HEK293 (cell line): ENCODE measurements at regions not wholly inside any gene's neighbourhood (a gene's known extent, or its start where the extent isn't known, plus 50 kb on each side); places are given as distances from the start of the nearest gene placed in this dataset.

Experiments
- CTCF ChIA-PET: fragments of 350-600 bp; formaldehyde crosslinking; extraction: SDS; loops from one replicate; lab custom pipeline; 2021; ENCODE audit warnings: antibody characterized with exemption; lab: Yijun Ruan, JAX
- POLR2A ChIA-PET: fragments of 300-600 bp; formaldehyde crosslinking; extraction: SDS; loops from one replicate; lab custom pipeline; 2020; ENCODE audit warnings: antibody characterized with exemption, inconsistent platforms; lab: Yijun Ruan, JAX
- H3K27ac ChIP-seq: fragments of 200-500 bp; sonication (Bioruptor generic); 2 replicates; pipeline ENCODE4 v1.5.1; 2014; ENCODE audit warnings: low read depth, low read length, control low read depth, inconsistent platforms; ENCODE audit errors: extremely low read depth
- H3K36me3 ChIP-seq, 2 experiments: fragments of 200-500 bp in 1 of 2; sonication (Bioruptor generic) in 1 of 2; 1 replicate in 1 of 2; 2 replicates in 1 of 2; pipeline ENCODE4 v1.5.1; 2014 to 2017; ENCODE audit warnings: inconsistent platforms in 2 of 2, low read length in 2 of 2; ENCODE audit not compliant: control insufficient read depth in 2 of 2, insufficient read depth in 1 of 2
- H3K4me1 ChIP-seq: fragments of 200-500 bp; sonication (Bioruptor generic); 2 replicates; pipeline ENCODE4 v1.5.1; 2014; ENCODE audit warnings: mild to moderate bottlenecking, low read length, inconsistent platforms; ENCODE audit not compliant: control insufficient read depth, insufficient read depth
- H3K4me3 ChIP-seq: 2 replicates; pipeline ENCODE4 v1.5.1; 2011; ENCODE audit warnings: low read depth, mild to moderate bottlenecking, control low read depth, low read length, moderate library complexity
- H3K9me3 ChIP-seq: fragments of 200-500 bp; sonication (Bioruptor generic); 2 replicates; pipeline ENCODE4 v1.5.1; 2014; ENCODE audit warnings: low read depth, low read length, inconsistent platforms; ENCODE audit not compliant: control insufficient read depth, insufficient read depth
- BCL6B ChIP-seq: fragments of 450-650 bp; formaldehyde crosslinking; IDR thresholded peaks from 2 replicates; pipeline ENCODE4 v1.5.1; 2017; ENCODE audit warnings: missing biosample characterization, missing genetic modification characterization
- OSR2 ChIP-seq: fragments of 450-650 bp; formaldehyde crosslinking; IDR thresholded peaks from 2 replicates; pipeline ENCODE4 v1.5.1; 2016; ENCODE audit warnings: missing biosample characterization, missing genetic modification characterization
- OVOL3 ChIP-seq: fragments of 450-650 bp; formaldehyde crosslinking; IDR thresholded peaks from 2 replicates; pipeline ENCODE4 v1.5.1; 2016; ENCODE audit warnings: missing biosample characterization, missing genetic modification characterization
- PBX3 ChIP-seq: sonication (generic); formaldehyde crosslinking; IDR thresholded peaks from 2 replicates; pipeline ENCODE4 v1.8.1; 2022; ENCODE audit warnings: mild to moderate bottlenecking, moderate library complexity, missing genetic modification reagents
- PRDM4 ChIP-seq: fragments of 450-650 bp; formaldehyde crosslinking; IDR thresholded peaks from 2 replicates; pipeline ENCODE4 v1.5.1; 2017; ENCODE audit warnings: missing biosample characterization, missing genetic modification characterization
- ZBTB26 ChIP-seq: fragments of 450-650 bp; formaldehyde crosslinking; optimal IDR thresholded peaks from 2 replicates; pipeline ENCODE3; 2016; ENCODE audit warnings: missing biosample characterization, mild to moderate bottlenecking, missing genetic modification characterization
- ZBTB6 ChIP-seq: fragments of 450-650 bp; formaldehyde crosslinking; IDR thresholded peaks from 2 replicates; pipeline ENCODE4 v1.5.1; 2017; ENCODE audit warnings: missing biosample characterization, missing genetic modification characterization
- ZEB2 ChIP-seq: fragments of 450-650 bp; formaldehyde crosslinking; IDR thresholded peaks from 2 replicates; pipeline ENCODE4 v1.5.1; 2016; ENCODE audit warnings: missing biosample characterization, missing genetic modification characterization
- ZNF19 ChIP-seq: fragments of 450-650 bp; formaldehyde crosslinking; IDR thresholded peaks from 2 replicates; pipeline ENCODE4; 2016; ENCODE audit warnings: missing biosample characterization, missing genetic modification characterization, low read depth
- ZNF2 ChIP-seq: fragments of 450-650 bp; formaldehyde crosslinking; IDR thresholded peaks from 2 replicates; pipeline ENCODE4 v1.5.1; 2016; ENCODE audit warnings: missing biosample characterization, missing genetic modification characterization
- ZNF223 ChIP-seq: fragments of 450-650 bp; formaldehyde crosslinking; IDR thresholded peaks from 2 replicates; pipeline ENCODE4 v1.5.1; 2016; ENCODE audit warnings: missing biosample characterization, missing genetic modification characterization
- ZNF341 ChIP-seq: fragments of 450-650 bp; formaldehyde crosslinking; IDR thresholded peaks from 2 replicates; pipeline ENCODE4; 2016; ENCODE audit warnings: low read depth, missing biosample characterization, missing genetic modification characterization
- ZNF350 ChIP-seq: fragments of 450-650 bp; formaldehyde crosslinking; IDR thresholded peaks from 2 replicates; pipeline ENCODE4 v1.5.0; 2017; ENCODE audit warnings: missing biosample characterization, mild to moderate bottlenecking, missing genetic modification characterization
- ZNF426 ChIP-seq: fragments of 450-650 bp; formaldehyde crosslinking; IDR thresholded peaks from 2 replicates; pipeline ENCODE4 v1.5.1; 2017; ENCODE audit warnings: missing biosample characterization, missing genetic modification characterization, mild to moderate bottlenecking, inconsistent platforms, moderate library complexity
- ZNF513 ChIP-seq: fragments of 450-650 bp; IDR thresholded peaks from 2 replicates; pipeline ENCODE4 v1.5.1; 2018; ENCODE audit warnings: missing biosample characterization, missing genetic modification characterization
- ZNF549 ChIP-seq: fragments of 450-650 bp; IDR thresholded peaks from 2 replicates; pipeline ENCODE4 v1.5.1; 2018; ENCODE audit warnings: missing biosample characterization, missing genetic modification characterization, mild to moderate bottlenecking, inconsistent platforms, moderate library complexity
- ZNF560 ChIP-seq: fragments of 450-650 bp; formaldehyde crosslinking; IDR thresholded peaks from 2 replicates; pipeline ENCODE4 v1.5.1; 2017; ENCODE audit warnings: missing biosample characterization, missing genetic modification characterization, borderline replicate concordance
- ZNF600 ChIP-seq: fragments of 450-650 bp; formaldehyde crosslinking; IDR thresholded peaks from 2 replicates; pipeline ENCODE4 v1.5.1; 2016; ENCODE audit warnings: missing biosample characterization, missing genetic modification characterization
- ZNF677 ChIP-seq: fragments of 450-650 bp; IDR thresholded peaks from 2 replicates; pipeline ENCODE4 v1.5.0; 2018; ENCODE audit warnings: missing biosample characterization, mild to moderate bottlenecking, missing genetic modification characterization, moderate library complexity
- ZNF830 ChIP-seq: fragments of 450-650 bp; IDR thresholded peaks from 2 replicates; pipeline ENCODE4 v1.5.0; 2018; ENCODE audit warnings: missing biosample characterization, missing genetic modification characterization, low read depth, mild to moderate bottlenecking, moderate library complexity
- ZSCAN5A ChIP-seq: fragments of 450-650 bp; formaldehyde crosslinking; IDR thresholded peaks from 2 replicates; pipeline ENCODE4 v1.5.1; 2016; ENCODE audit warnings: missing biosample characterization, missing genetic modification characterization

- CTCF ChIA-PET, result interaction anchor here (1.8 kb wide), 1 partner anchor 62 kb away, joined by 4 read pairs; no protein-coding TSS in a partner anchor
- H3K4me1 ChIP-seq, result no peaks in the 10 kb centered on the region
- no peaks in the 10 kb centered on the region for H3K36me3 ChIP-seq
- no peak overlapping the region for H3K4me3 ChIP-seq
- no peaks in the 10 kb centered on the region for H3K9me3 ChIP-seq
- H3K27ac ChIP-seq, result no peak overlapping the region
- POLR2A ChIA-PET, result interaction anchor here (0.6 kb wide), 1 partner anchor 1000 kb away, joined by 3 read pairs; no protein-coding TSS in a partner anchor
- no peak for TF ChIP-seq ZNF549 (tag by site-specific recombination)
- TF ChIP-seq ZNF350 (tag by site-specific recombination), result no peak
- TF ChIP-seq BCL6B (tag by site-specific recombination), result no peak
Observed at GRCh38 chr13:27008733-27009132, 162.9 kb downstream of the USP12 start.

- ChIA-PET POLR2A (no interaction called here), CTCF (interaction anchor here (2.4 kb wide), 1 partner anchor 22 kb away, joined by 7 read pairs; no protein-coding TSS in a partner anchor)
- H3K36me3 ChIP-seq, result no peaks in the 10 kb centered on the region
- TF ChIP-seq ZSCAN5A (tag by site-specific recombination) (no peak), ZEB2 (tag by site-specific recombination) (no peak), PRDM4 (tag by site-specific recombination) (no peak), ZBTB6 (tag by site-specific recombination) (no peak), OVOL3 (tag by site-specific recombination) (no peak), ZNF341 (tag by site-specific recombination) (no peak), OSR2 (tag by site-specific recombination) (no peak), ZNF513 (no peak), ZNF223 (no peak), ZNF426 (tag by site-specific recombination) (no peak), ZNF600 (tag by site-specific recombination) (no peak), ZNF830 (tag by site-specific recombination) (no peak), PBX3 (CRISPR knock-in tag) (no peak), ZNF2 (tag by site-specific recombination) (no peak), ZNF19 (tag by site-specific recombination) (no peak), ZBTB26 (no peak), ZNF560 (no peak), ZNF677 (no peak)
- H3K9me3 ChIP-seq, result no peaks in the 10 kb centered on the region
- no peaks in the 10 kb centered on the region for H3K4me1 ChIP-seq
- no peak overlapping the region for H3K27ac ChIP-seq
- H3K4me3 ChIP-seq, result no peak overlapping the region
Observed at GRCh38 chr13:27007166-27007565, 164.4 kb downstream of the USP12 start.
